ENCODE measurements at regions not wholly inside any gene's neighbourhood (a gene's known extent, or its start where the extent isn't known, plus 50 kb on each side); places are given as distances from the start of the nearest gene placed in this dataset.

GRCh38 chr7:26035552-26035951, 116.4 kb upstream of the NFE2L3 start:
- DNase-seq = peak; percentile 9
- H3K4me2 ChIP-seq (ENCODE audit: low read length) = no peak overlapping the region
- H3K4me1 ChIP-seq (ENCODE audit: control insufficient read depth, low read depth, low read length) = no peaks in the 10 kb centered on the region
- no peaks in the 10 kb centered on the region for H3K79me1 ChIP-seq (ENCODE audit: low read length)
- H4K5ac ChIP-seq (ENCODE audit: low read length) = no peak overlapping the region
- H3K79me2 ChIP-seq (ENCODE audit: control insufficient read depth, insufficient read depth, low read length) = no peaks in the 10 kb centered on the region
- no peak overlapping the region for H3K18ac ChIP-seq (ENCODE audit: low read length)
- H2BK15ac ChIP-seq (replicated peaks; ENCODE audit: low read depth) = no peak overlapping the region
- no peak overlapping the region for H3K4me3 ChIP-seq (ENCODE audit: low read length)
- no peak overlapping the region for H3K4ac ChIP-seq (ENCODE audit: low read depth, low read length)
- no peak overlapping the region for H4K8ac ChIP-seq (ENCODE audit: low read depth, low read length)
- H2AK5ac ChIP-seq (ENCODE audit: low read length) = no peak overlapping the region
- no peak overlapping the region for H3K9ac ChIP-seq (ENCODE audit: low read length)
- no peaks in the 10 kb centered on the region for H3K36me3 ChIP-seq (ENCODE audit: control insufficient read depth, insufficient read depth, low read length)
- H3K56ac ChIP-seq (ENCODE audit: low read length) = no peak overlapping the region
- no peak overlapping the region for H2BK5ac ChIP-seq (ENCODE audit: low read length)
- no peak overlapping the region for H3K27ac ChIP-seq (ENCODE audit: low read depth, low read length)
- H2BK120ac ChIP-seq (ENCODE audit: low read depth, low read length) = no peak overlapping the region
- H3K27me3 ChIP-seq (ENCODE audit: insufficient read depth, low read length, poor library complexity) = no peaks in the 10 kb centered on the region
- no peak overlapping the region for H3K23ac ChIP-seq (ENCODE audit: low read length)

GRCh38 chr7:26036092-26036491, 115.9 kb upstream of the NFE2L3 start:
- Histone ChIP-seq H3K23ac (ENCODE audit: low read length) (no peak overlapping the region), H2AK5ac (ENCODE audit: low read length) (no peak overlapping the region), H3K18ac (ENCODE audit: low read length) (no peak overlapping the region), H3K36me3 (ENCODE audit: control insufficient read depth, insufficient read depth, low read length) (no peaks in the 10 kb centered on the region), H3K4ac (ENCODE audit: low read depth, low read length) (no peak overlapping the region), H3K9ac (ENCODE audit: low read length) (no peak overlapping the region), H3K56ac (ENCODE audit: low read length) (no peak overlapping the region), H3K27me3 (ENCODE audit: insufficient read depth, low read length, poor library complexity) (no peaks in the 10 kb centered on the region), H3K79me1 (ENCODE audit: low read length) (no peaks in the 10 kb centered on the region), H2BK120ac (ENCODE audit: low read depth, low read length) (no peak overlapping the region), H3K4me2 (ENCODE audit: low read length) (no peak overlapping the region), H3K4me1 (ENCODE audit: control insufficient read depth, low read depth, low read length) (no peaks in the 10 kb centered on the region), H3K27ac (ENCODE audit: low read depth, low read length) (no peak overlapping the region), H3K4me3 (ENCODE audit: low read length) (no peak overlapping the region), H2BK15ac (replicated peaks; ENCODE audit: low read depth) (no peak overlapping the region), H2BK5ac (ENCODE audit: low read length) (no peak overlapping the region), H4K8ac (ENCODE audit: low read depth, low read length) (no peak overlapping the region), H4K5ac (ENCODE audit: low read length) (no peak overlapping the region), H3K79me2 (ENCODE audit: control insufficient read depth, insufficient read depth, low read length) (no peaks in the 10 kb centered on the region)
- WGBS (ENCODE audit: extremely low coverage, insufficient coverage, low lambda C conversion rate) = no CpG with 5 or more reads among the region's 1 CpG
- DNase-seq = no peak

- H3K36me3 ChIP-seq (ENCODE audit: control insufficient read depth, insufficient read depth, low read length) = no peaks in the 10 kb centered on the region
- no peak overlapping the region for H3K27ac ChIP-seq (ENCODE audit: low read depth, low read length)
- H3K4me3 ChIP-seq (ENCODE audit: low read length) = no peak overlapping the region
- H4K5ac ChIP-seq (ENCODE audit: low read length) = no peak overlapping the region
- no peak for DNase-seq
- H3K4ac ChIP-seq (ENCODE audit: low read depth, low read length) = no peak overlapping the region
- H3K56ac ChIP-seq (ENCODE audit: low read length) = no peak overlapping the region
- H3K79me1 ChIP-seq (ENCODE audit: low read length) = no peaks in the 10 kb centered on the region
- no peak overlapping the region for H3K18ac ChIP-seq (ENCODE audit: low read length)
- H3K27me3 ChIP-seq (ENCODE audit: insufficient read depth, low read length, poor library complexity) = no peaks in the 10 kb centered on the region
- no peak overlapping the region for H2BK5ac ChIP-seq (ENCODE audit: low read length)
- H3K79me2 ChIP-seq (ENCODE audit: control insufficient read depth, insufficient read depth, low read length) = no peaks in the 10 kb centered on the region
- H2AK5ac ChIP-seq (ENCODE audit: low read length) = no peak overlapping the region
- H3K4me2 ChIP-seq (ENCODE audit: low read length) = no peak overlapping the region
- H4K8ac ChIP-seq (ENCODE audit: low read depth, low read length) = no peak overlapping the region
- no peak overlapping the region for H3K23ac ChIP-seq (ENCODE audit: low read length)
- H3K9ac ChIP-seq (ENCODE audit: low read length) = no peak overlapping the region
- no peak overlapping the region for H2BK120ac ChIP-seq (ENCODE audit: low read depth, low read length)
- H3K4me1 ChIP-seq (ENCODE audit: control insufficient read depth, low read depth, low read length) = no peaks in the 10 kb centered on the region
- no CpG with 5 or more reads among the region's 9 CpGs for WGBS (ENCODE audit: extremely low coverage, insufficient coverage, low lambda C conversion rate)
- H2BK15ac ChIP-seq (replicated peaks; ENCODE audit: low read depth) = no peak overlapping the region
Observed at GRCh38 chr7:26038201-26038990, 113.6 kb upstream of the NFE2L3 start.

GRCh38 chr7:26040085-26040484, 111.9 kb upstream of the NFE2L3 start:
- no peaks in the 10 kb centered on the region for H3K27me3 ChIP-seq (ENCODE audit: insufficient read depth, low read length, poor library complexity)
- H3K4me1 ChIP-seq (ENCODE audit: control insufficient read depth, low read depth, low read length) = no peaks in the 10 kb centered on the region
- H3K79me2 ChIP-seq (ENCODE audit: control insufficient read depth, insufficient read depth, low read length) = no peaks in the 10 kb centered on the region
- no peak for DNase-seq
- H2BK5ac ChIP-seq (ENCODE audit: low read length) = no peak overlapping the region
- H4K5ac ChIP-seq (ENCODE audit: low read length) = no peak overlapping the region
- WGBS (ENCODE audit: extremely low coverage, insufficient coverage, low lambda C conversion rate) = no CpG with 5 or more reads among the region's 5 CpGs
- no peak overlapping the region for H3K9ac ChIP-seq (ENCODE audit: low read length)
- no peak overlapping the region for H3K4me3 ChIP-seq (ENCODE audit: low read length)
- no peaks in the 10 kb centered on the region for H3K79me1 ChIP-seq (ENCODE audit: low read length)
- no peak overlapping the region for H3K23ac ChIP-seq (ENCODE audit: low read length)
- no peak overlapping the region for H2BK15ac ChIP-seq (replicated peaks; ENCODE audit: low read depth)
- no peak overlapping the region for H3K4ac ChIP-seq (ENCODE audit: low read depth, low read length)
- H3K36me3 ChIP-seq (ENCODE audit: control insufficient read depth, insufficient read depth, low read length) = no peaks in the 10 kb centered on the region
- H3K4me2 ChIP-seq (ENCODE audit: low read length) = no peak overlapping the region
- H3K56ac ChIP-seq (ENCODE audit: low read length) = no peak overlapping the region
- no peak overlapping the region for H3K27ac ChIP-seq (ENCODE audit: low read depth, low read length)
- H2BK120ac ChIP-seq (ENCODE audit: low read depth, low read length) = no peak overlapping the region
- no peak overlapping the region for H4K8ac ChIP-seq (ENCODE audit: low read depth, low read length)
- H2AK5ac ChIP-seq (ENCODE audit: low read length) = no peak overlapping the region
- no peak overlapping the region for H3K18ac ChIP-seq (ENCODE audit: low read length)

GRCh38 chr7:26042237-26042636, 109.8 kb upstream of the NFE2L3 start:
- Histone ChIP-seq H3K27me3 (ENCODE audit: insufficient read depth, low read length, poor library complexity) (no peaks in the 10 kb centered on the region), H4K8ac (ENCODE audit: low read depth, low read length) (no peak overlapping the region), H2BK15ac (replicated peaks; ENCODE audit: low read depth) (no peak overlapping the region), H3K79me2 (ENCODE audit: control insufficient read depth, insufficient read depth, low read length) (no peaks in the 10 kb centered on the region), H3K4me1 (ENCODE audit: control insufficient read depth, low read depth, low read length) (no peaks in the 10 kb centered on the region), H2BK120ac (ENCODE audit: low read depth, low read length) (no peak overlapping the region), H3K56ac (ENCODE audit: low read length) (no peak overlapping the region), H3K18ac (ENCODE audit: low read length) (no peak overlapping the region), H3K79me1 (ENCODE audit: low read length) (no peaks in the 10 kb centered on the region), H3K36me3 (ENCODE audit: control insufficient read depth, insufficient read depth, low read length) (no peaks in the 10 kb centered on the region), H2AK5ac (ENCODE audit: low read length) (no peak overlapping the region), H3K4me2 (ENCODE audit: low read length) (no peak overlapping the region), H2BK5ac (ENCODE audit: low read length) (no peak overlapping the region), H4K5ac (ENCODE audit: low read length) (no peak overlapping the region), H3K4ac (ENCODE audit: low read depth, low read length) (no peak overlapping the region), H3K4me3 (ENCODE audit: low read length) (no peak overlapping the region), H3K9ac (ENCODE audit: low read length) (no peak overlapping the region), H3K27ac (ENCODE audit: low read depth, low read length) (no peak overlapping the region), H3K23ac (ENCODE audit: low read length) (no peak overlapping the region)
- no CpG with 5 or more reads among the region's 6 CpGs for WGBS (ENCODE audit: extremely low coverage, insufficient coverage, low lambda C conversion rate)
- DNase-seq = no peak

- H3K4me2 ChIP-seq (ENCODE audit: low read length) = no peak overlapping the region
- no peak overlapping the region for H3K56ac ChIP-seq (ENCODE audit: low read length)
- H3K27me3 ChIP-seq (ENCODE audit: insufficient read depth, low read length, poor library complexity) = no peaks in the 10 kb centered on the region
- H3K4me3 ChIP-seq (ENCODE audit: low read length) = no peak overlapping the region
- H2BK120ac ChIP-seq (ENCODE audit: low read depth, low read length) = no peak overlapping the region
- H3K9ac ChIP-seq (ENCODE audit: low read length) = no peak overlapping the region
- no peak overlapping the region for H2BK15ac ChIP-seq (replicated peaks; ENCODE audit: low read depth)
- no peaks in the 10 kb centered on the region for H3K79me2 ChIP-seq (ENCODE audit: control insufficient read depth, insufficient read depth, low read length)
- no peak overlapping the region for H2BK5ac ChIP-seq (ENCODE audit: low read length)
- H3K4me1 ChIP-seq (ENCODE audit: control insufficient read depth, low read depth, low read length) = no peaks in the 10 kb centered on the region
- H3K4ac ChIP-seq (ENCODE audit: low read depth, low read length) = no peak overlapping the region
- no peaks in the 10 kb centered on the region for H3K36me3 ChIP-seq (ENCODE audit: control insufficient read depth, insufficient read depth, low read length)
- no CpG with 5 or more reads among the region's 7 CpGs for WGBS (ENCODE audit: extremely low coverage, insufficient coverage, low lambda C conversion rate)
- H4K5ac ChIP-seq (ENCODE audit: low read length) = no peak overlapping the region
- no peaks in the 10 kb centered on the region for H3K79me1 ChIP-seq (ENCODE audit: low read length)
- no peak for DNase-seq
- H4K8ac ChIP-seq (ENCODE audit: low read depth, low read length) = no peak overlapping the region
- H2AK5ac ChIP-seq (ENCODE audit: low read length) = no peak overlapping the region
- no peak overlapping the region for H3K18ac ChIP-seq (ENCODE audit: low read length)
- no peak overlapping the region for H3K23ac ChIP-seq (ENCODE audit: low read length)
- no peak overlapping the region for H3K27ac ChIP-seq (ENCODE audit: low read depth, low read length)
Observed at GRCh38 chr7:26043801-26044200, 108.2 kb upstream of the NFE2L3 start.
